Liver (tissue), 2 donors: ENCODE measurements at regions not wholly inside any gene's neighbourhood (a gene's known extent, or its start where the extent isn't known, plus 50 kb on each side); places are given as distances from the start of the nearest gene placed in this dataset.
"Not testable (repeated sequence)": the region's sequence is repeated elsewhere in the genome, so short reads cannot be mapped to it uniquely, and the experiment has no call there.

Experiments
- RAD21 ChIP-seq, 2 donors: IDR thresholded peaks; 2 replicates each; pipeline ENCODE4 v1.6.1; 2016; ENCODE audit warnings: antibody characterized with exemption in 2 of 2, mild to moderate bottlenecking in 2 of 2
- REST ChIP-seq: IDR thresholded peaks from 2 replicates; pipeline ENCODE4 v1.6.1; 2016; ENCODE audit warnings: antibody characterized with exemption, mild to moderate bottlenecking
- YY1 ChIP-seq: IDR thresholded peaks from 2 replicates; pipeline ENCODE4 v1.6.1; 2016; ENCODE audit warnings: antibody characterized with exemption, mild to moderate bottlenecking
- donor health status: healthy.

DNA sequence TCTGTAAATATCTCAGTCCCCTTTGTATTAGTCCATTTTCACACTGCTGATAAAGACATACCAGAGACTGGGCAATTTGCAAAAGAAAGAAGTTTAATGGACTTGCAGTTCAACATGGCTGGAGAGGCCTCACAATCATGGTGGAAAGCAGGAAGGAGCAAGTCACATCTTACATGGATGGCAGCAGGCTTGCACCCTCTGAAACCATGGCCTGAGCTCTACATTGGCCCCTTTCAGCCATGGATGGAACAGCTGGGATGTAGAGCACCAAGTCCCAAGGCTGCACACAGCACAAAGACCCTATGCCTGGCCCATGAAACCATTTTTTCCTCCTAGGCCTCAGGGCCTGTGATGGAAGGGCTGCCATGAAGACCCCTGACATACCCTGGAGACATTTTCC lies 640.9 kb upstream of the MEF2C start:
- TF ChIP-seq YY1; RAD21 (IDR thresholded peaks at IDR 0.05); REST: not testable (repeated sequence)
